Mucosa of descending colon (tissue), 3 donors: ENCODE measurements at regions not wholly inside any gene's neighbourhood (a gene's known extent, or its start where the extent isn't known, plus 50 kb on each side); places are given as distances from the start of the nearest gene placed in this dataset.
A peak's percentile ranks its signal among the peaks of the same experiment; 100 is the strongest.

Experiments used
- ATAC-seq: fragments of 200-7000 bp; cut with Tn5 transposase; one replicate; pipeline ENCODE4 v1.9.1; 2020; ENCODE audit warnings: mild to moderate bottlenecking, moderate library complexity
- DNase-seq, 3 donors: peaks; one replicate each; pipeline ENCODE4 v3.0.0-alpha.2; 2020
- H3K36me3 ChIP-seq: fragments of 200-600 bp; one replicate; pipeline ENCODE4 v1.8.0; 2021; ENCODE audit warnings: low read depth, mild to moderate bottlenecking
- H3K4me1 ChIP-seq: fragments of 200-600 bp; one replicate; pipeline ENCODE4 v1.8.0; 2021; ENCODE audit warnings: low read depth, mild to moderate bottlenecking
- H3K4me3 ChIP-seq: fragments of 200-600 bp; one replicate; pipeline ENCODE4 v1.8.0; 2021; ENCODE audit warnings: mild to moderate bottlenecking
- H3K9me3 ChIP-seq: fragments of 200-600 bp; one replicate; pipeline ENCODE4 v1.8.0; 2021; ENCODE audit warnings: mild to moderate bottlenecking
- intact Hi-C, 2 donors: fragments of 100-400 bp; cut with DNase I in 1 of 2; cut with micrococcal nuclease in 1 of 2; formaldehyde crosslinking; loops; one replicate each; pipeline versions ENCODE4 v1.11.0 to v1.11.1; 2022; cut with DNase I, micrococcal nuclease
- TF ChIP-seq, protein P1 (sequence below): fragments of 200-600 bp; IDR thresholded peaks from one replicate; pipeline ENCODE4 v1.8.0; 2022; ENCODE audit warnings: antibody characterized with exemption, mild to moderate bottlenecking
- donor health status: DM: no; HTN: no; CAD: no; lungs with moderate emphysema.
- donor health status: DM: no; HTN: no; CAD: no.
- donor health status: DM: no; HTN: yes; CAD: no.

DNA sequence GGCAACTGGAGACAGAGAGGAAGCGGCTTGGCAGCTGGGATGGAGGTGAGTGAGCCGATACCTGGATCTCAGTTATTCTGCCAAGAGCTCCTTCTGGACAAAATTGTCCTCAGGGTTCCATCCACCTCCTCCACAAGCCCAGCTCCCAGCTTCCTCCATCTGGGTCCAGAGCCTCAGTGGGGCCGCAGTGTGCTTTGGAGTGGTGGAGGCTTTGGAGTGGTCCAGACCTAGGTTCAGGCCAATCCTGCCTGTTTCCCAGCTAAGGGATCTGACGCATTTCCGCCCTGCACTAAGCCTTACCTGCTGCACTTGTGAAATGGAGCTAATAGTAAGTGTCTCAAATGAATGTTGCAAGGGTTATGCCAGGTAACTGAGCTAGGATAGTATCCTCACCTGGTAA, 355.7 kb upstream of the SHH start:
- Histone ChIP-seq H3K4me1 (no peaks in the 10 kb centered on the region), H3K36me3 (no peaks in the 10 kb centered on the region), H3K9me3 (no peaks in the 10 kb centered on the region), H3K4me3 (no peak overlapping the region)
- TF ChIP-seq, protein P1, sequence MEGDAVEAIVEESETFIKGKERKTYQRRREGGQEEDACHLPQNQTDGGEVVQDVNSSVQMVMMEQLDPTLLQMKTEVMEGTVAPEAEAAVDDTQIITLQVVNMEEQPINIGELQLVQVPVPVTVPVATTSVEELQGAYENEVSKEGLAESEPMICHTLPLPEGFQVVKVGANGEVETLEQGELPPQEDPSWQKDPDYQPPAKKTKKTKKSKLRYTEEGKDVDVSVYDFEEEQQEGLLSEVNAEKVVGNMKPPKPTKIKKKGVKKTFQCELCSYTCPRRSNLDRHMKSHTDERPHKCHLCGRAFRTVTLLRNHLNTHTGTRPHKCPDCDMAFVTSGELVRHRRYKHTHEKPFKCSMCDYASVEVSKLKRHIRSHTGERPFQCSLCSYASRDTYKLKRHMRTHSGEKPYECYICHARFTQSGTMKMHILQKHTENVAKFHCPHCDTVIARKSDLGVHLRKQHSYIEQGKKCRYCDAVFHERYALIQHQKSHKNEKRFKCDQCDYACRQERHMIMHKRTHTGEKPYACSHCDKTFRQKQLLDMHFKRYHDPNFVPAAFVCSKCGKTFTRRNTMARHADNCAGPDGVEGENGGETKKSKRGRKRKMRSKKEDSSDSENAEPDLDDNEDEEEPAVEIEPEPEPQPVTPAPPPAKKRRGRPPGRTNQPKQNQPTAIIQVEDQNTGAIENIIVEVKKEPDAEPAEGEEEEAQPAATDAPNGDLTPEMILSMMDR: no peak
- no peak for ATAC-seq
- DNase-seq: no peak
- intact Hi-C loops: no loop called here

DNA sequence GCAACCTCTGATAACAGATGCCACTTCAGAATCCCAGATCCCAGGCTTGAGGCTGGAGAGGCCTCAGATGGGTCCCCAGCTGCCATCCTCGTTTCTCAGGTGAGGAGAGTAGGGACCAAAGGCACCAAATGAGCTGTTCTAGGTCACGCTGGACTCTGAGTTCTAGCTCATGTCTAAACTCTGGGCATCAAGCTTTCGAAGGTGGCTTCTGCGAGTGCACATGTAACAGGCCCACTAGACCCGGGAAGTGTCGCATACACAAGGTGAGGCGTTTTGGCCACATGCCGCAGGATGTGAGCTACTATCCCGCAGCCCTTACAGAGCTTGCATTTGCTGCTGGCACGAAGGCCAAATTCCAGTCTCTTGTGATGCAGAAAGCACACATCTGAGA, 355.1 kb upstream of the SHH start:
- intact Hi-C loops: no loop called here
- Histone ChIP-seq H3K4me3 (no peak overlapping the region), H3K4me1 (no peaks in the 10 kb centered on the region), H3K9me3 (no peaks in the 10 kb centered on the region), H3K36me3 (no peaks in the 10 kb centered on the region)
- no peak for DNase-seq
- ATAC-seq: no peak
- TF ChIP-seq, protein P1: no peak

DNA sequence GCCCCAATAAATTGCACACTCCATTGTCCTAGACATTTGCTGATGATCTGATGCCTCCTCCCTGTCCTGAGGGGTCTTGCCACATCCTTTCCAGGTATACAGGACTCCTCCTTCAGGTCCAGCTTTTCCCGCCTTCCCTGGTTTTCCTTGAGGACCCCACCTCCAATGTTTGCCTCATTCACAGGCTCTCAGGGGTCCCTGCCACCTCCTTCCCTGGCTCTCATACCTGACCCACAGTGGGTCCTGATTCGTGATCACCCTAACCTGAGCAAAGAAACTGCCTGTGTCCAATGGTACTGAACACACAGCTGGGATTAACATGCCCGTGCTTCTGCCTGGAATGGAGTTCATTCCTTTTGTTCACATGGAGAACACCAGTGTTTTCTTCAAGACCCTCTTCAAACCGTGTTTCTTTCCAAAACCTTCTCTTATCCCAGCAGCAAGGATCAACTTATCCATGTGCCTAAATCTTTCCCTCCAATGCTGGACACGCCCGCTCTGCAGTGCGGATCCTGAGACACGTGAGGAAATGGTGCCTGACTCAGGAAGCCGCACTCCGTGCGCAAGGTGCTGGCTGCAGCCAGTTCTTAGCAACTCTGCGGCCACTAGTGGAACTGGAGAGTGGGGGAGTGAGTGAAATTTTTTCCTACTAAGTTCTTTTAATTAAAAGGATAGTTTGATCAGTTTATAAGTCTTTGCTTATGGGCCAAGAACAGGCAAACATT, 354.6 kb upstream of the SHH start:
- H3K4me3 ChIP-seq: no peak overlapping the region
- no peaks in the 10 kb centered on the region for H3K4me1 ChIP-seq
- ATAC-seq (no peak), DNase-seq (no peak)
- intact Hi-C loops: no loop called here
- H3K36me3 ChIP-seq: no peaks in the 10 kb centered on the region
- TF ChIP-seq, protein P1: no peak
- no peaks in the 10 kb centered on the region for H3K9me3 ChIP-seq

DNA sequence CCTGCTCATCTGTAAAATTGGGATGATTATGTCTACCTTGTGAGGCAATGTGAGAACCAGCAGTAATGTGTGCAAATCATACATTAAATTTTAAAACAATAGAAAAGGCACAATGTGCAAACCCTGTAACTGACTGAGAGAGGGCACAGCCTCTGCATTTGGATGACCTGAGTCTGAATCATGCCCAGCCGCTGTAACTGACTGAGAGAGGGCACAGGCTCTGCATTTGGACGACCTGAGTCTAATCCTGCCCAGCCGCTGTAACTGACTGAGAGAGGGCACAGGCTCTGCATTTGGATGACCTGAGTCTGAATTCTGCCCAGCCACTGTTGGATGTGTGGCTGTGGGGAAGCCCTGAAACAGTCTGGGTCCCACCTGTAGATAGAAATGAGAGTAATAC, 351.5 kb upstream of the SHH start:
- DNase-seq (no peak), ATAC-seq (no peak)
- H3K4me3 ChIP-seq: no peak overlapping the region
- TF ChIP-seq, protein P1: no peak
- H3K4me1 ChIP-seq: no peaks in the 10 kb centered on the region
- intact Hi-C loops: no loop called here
- H3K9me3 ChIP-seq: no peaks in the 10 kb centered on the region
- H3K36me3 ChIP-seq: no peaks in the 10 kb centered on the region

DNA sequence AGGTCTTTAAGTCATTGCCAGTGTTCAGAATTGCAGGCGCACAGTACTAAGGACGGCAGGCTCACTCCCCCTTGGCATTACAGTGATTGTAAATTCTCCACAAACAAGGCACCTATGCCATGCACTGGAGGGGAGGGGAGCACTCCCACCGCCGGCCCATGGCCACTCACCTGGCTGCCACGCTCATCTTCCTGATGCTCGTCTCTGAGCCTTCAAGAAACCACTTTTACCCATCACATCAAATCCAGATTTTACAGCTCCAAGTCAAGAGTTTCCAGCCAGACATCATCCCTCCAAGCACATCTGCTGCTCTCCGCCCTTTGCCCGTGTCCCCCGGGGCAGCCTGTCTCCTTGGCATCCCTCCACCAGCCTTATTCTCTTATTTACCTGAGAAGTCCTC, 350.2 kb upstream of the SHH start:
- Histone ChIP-seq H3K4me1 (no peaks in the 10 kb centered on the region), H3K9me3 (no peaks in the 10 kb centered on the region), H3K4me3 (no peak overlapping the region), H3K36me3 (no peaks in the 10 kb centered on the region)
- ATAC-seq (no peak), DNase-seq (no peak)
- intact Hi-C loops: no loop called here
- TF ChIP-seq, protein P1: no peak

DNA sequence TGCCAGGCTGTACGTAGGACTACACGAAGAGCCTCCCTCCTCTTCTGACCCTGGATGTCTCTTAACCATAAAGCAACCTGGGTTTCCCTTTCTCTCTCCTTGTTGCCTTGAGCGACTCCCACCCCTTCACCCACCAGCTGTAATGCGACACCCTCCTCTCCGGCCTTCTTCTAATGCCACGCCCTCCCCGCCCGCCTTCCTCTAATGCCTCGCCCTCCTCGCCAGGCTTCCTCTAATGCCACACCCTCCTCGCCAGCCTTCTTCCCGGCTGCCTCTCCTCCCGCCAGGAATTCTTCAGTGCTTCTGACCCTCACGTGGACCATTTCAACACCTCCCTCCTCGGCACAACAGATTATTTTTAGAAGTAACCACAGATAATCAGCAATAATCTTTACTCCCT, 348.5 kb upstream of the SHH start:
- H3K4me3 ChIP-seq: no peak overlapping the region
- TF ChIP-seq, protein P1: no peak
- no peaks in the 10 kb centered on the region for H3K4me1 ChIP-seq
- ATAC-seq (peak; percentile 37), DNase-seq (peak in 2 of 3 donors; percentile 34)
- intact Hi-C loops: no loop called here
- no peaks in the 10 kb centered on the region for H3K9me3 ChIP-seq
- no peaks in the 10 kb centered on the region for H3K36me3 ChIP-seq
